NCI-H526 treated with DMSO at 0.1 percent for 48 hours (cell line): ENCODE measurements at regions not wholly inside any gene's neighbourhood (a gene's known extent, or its start where the extent isn't known, plus 50 kb on each side); places are given as distances from the start of the nearest gene placed in this dataset.
A peak's percentile ranks its signal among the peaks of the same experiment; 100 is the strongest.

Source experiments
- DNase-seq: peaks from one replicate; lab custom pipeline; 2025; lab: John Stamatoyannopoulos, UW

- no peak for DNase-seq
Observed at GRCh38 chr1:88219521-88219920, 464.6 kb upstream of the PKN2 start.

GRCh38 chr1:88221411-88221810 is 462.7 kb upstream of the PKN2 start:
- DNase-seq, result no peak

GRCh38 chr1:88224906-88225305 is 459.2 kb upstream of the PKN2 start:
- no peak for DNase-seq

GRCh38 chr1:88228114-88228513 is 456.0 kb upstream of the PKN2 start:
- no peak for DNase-seq

- DNase-seq, result no peak
Observed at GRCh38 chr1:88230126-88230525, 453.9 kb upstream of the PKN2 start.

GRCh38 chr1:88237058-88237457 is 447.0 kb upstream of the PKN2 start:
- DNase-seq, result no peak

GRCh38 chr1:88239205-88239604 is 444.9 kb upstream of the PKN2 start:
- DNase-seq, result peak; percentile 77

GRCh38 chr1:88247666-88248065 is 436.4 kb upstream of the PKN2 start:
- no peak for DNase-seq

- DNase-seq, result no peak
Observed at GRCh38 chr1:88250915-88251314, 433.2 kb upstream of the PKN2 start.

GRCh38 chr1:88252745-88253144 is 431.3 kb upstream of the PKN2 start:
- DNase-seq, result no peak

- no peak for DNase-seq
Observed at GRCh38 chr1:88265606-88266005, 418.5 kb upstream of the PKN2 start.

GRCh38 chr1:88266051-88266450 is 418.0 kb upstream of the PKN2 start:
- no peak for DNase-seq

GRCh38 chr1:88272216-88272615 is 411.9 kb upstream of the PKN2 start:
- no peak for DNase-seq

GRCh38 chr1:88274431-88274830 is 409.6 kb upstream of the PKN2 start:
- no peak for DNase-seq

GRCh38 chr1:88275259-88275862 is 408.7 kb upstream of the PKN2 start:
- no peak for DNase-seq

- no peak for DNase-seq
Observed at GRCh38 chr1:88276163-88276562, 407.9 kb upstream of the PKN2 start.

- no peak for DNase-seq
Observed at GRCh38 chr1:88284066-88284465, 400.0 kb upstream of the PKN2 start.

GRCh38 chr1:88284666-88285366 is 399.3 kb upstream of the PKN2 start:
- no peak for DNase-seq

- DNase-seq, result no peak
Observed at GRCh38 chr1:88286716-88287115, 397.4 kb upstream of the PKN2 start.

- DNase-seq, result no peak
Observed at GRCh38 chr1:88288571-88288970, 395.5 kb upstream of the PKN2 start.

- DNase-seq, result no peak
Observed at GRCh38 chr1:88289401-88290102, 394.5 kb upstream of the PKN2 start.

GRCh38 chr1:88291611-88292354 is 392.3 kb upstream of the PKN2 start:
- DNase-seq, result peak; percentile 10
